Psoas muscle (tissue), 7 donors: ENCODE measurements at regions not wholly inside any gene's neighbourhood (a gene's known extent, or its start where the extent isn't known, plus 50 kb on each side); places are given as distances from the start of the nearest gene placed in this dataset.

Source experiments
- ATAC-seq, 4 donors: fragments of 200-7000 bp; cut with Tn5 transposase; one replicate each; pipeline ENCODE4 v1.9.1; 2020; ENCODE audit warnings: moderate library complexity in 3 of 4, mild to moderate bottlenecking in 2 of 4
- DNase-seq, 2 donors: peaks; one replicate each; pipeline ENCODE4 v3.0.0-alpha.2; 2020
- H3K27ac ChIP-seq: fragments of 200-600 bp; one replicate; pipeline ENCODE4 v1.8.0; 2022
- H3K27me3 ChIP-seq, 3 donors: fragments of 200-600 bp in 1 of 3; one replicate each; pipeline versions ENCODE4 v1.6.1 to v1.8.0; 2013 to 2022; ENCODE audit warnings: low read length in 2 of 3, mild to moderate bottlenecking in 2 of 3, moderate library complexity in 1 of 3; ENCODE audit not compliant: insufficient read depth in 3 of 3
- H3K36me3 ChIP-seq, 2 donors: fragments of 200-600 bp in 1 of 2; one replicate each; pipeline versions ENCODE4 v1.6.1 to v1.8.0; 2013 to 2022; ENCODE audit warnings: low read depth in 1 of 2, mild to moderate bottlenecking in 1 of 2, moderate library complexity in 1 of 2; ENCODE audit not compliant: insufficient read depth in 1 of 2
- H3K4me1 ChIP-seq: fragments of 200-600 bp; one replicate; pipeline ENCODE4 v1.8.0; 2022
- H3K4me3 ChIP-seq: fragments of 200-600 bp; one replicate; pipeline ENCODE4 v1.8.0; 2022; ENCODE audit warnings: mild to moderate bottlenecking
- H3K9me3 ChIP-seq: fragments of 200-600 bp; one replicate; pipeline ENCODE4 v1.8.0; 2022
- WGBS, 3 donors: extraction: QIAGEN DNeasy Blood & Tissue Kit; methylation state at CpG; one replicate each; pipeline versions ENCODE4 v1.1.6 to v1.1.7; 2013; 5-methylcytosine and 5-hydroxymethylcytosine counted together
- intact Hi-C, 2 donors: fragments of 100-400 bp; cut with DNase I; formaldehyde crosslinking; loops; one replicate each; pipeline versions ENCODE4 v1.11.0 to v1.14.2; 2022
- TF ChIP-seq, protein P1 (sequence below): fragments of 200-600 bp; IDR thresholded peaks from one replicate; pipeline ENCODE4 v1.8.0; 2022; ENCODE audit warnings: antibody characterized with exemption
- donor health status: healthy with polysubstance abuse.
- donor health status: DM: no; HTN: no; CAD: no; lungs with moderate emphysema.
- donor health status: Bipolar disorder and iron deficiency.
- donor health status: healthy.
- donor health status: DM: yes; HTN: yes; CAD: no.
- donor health status: DM: no; HTN: no; CAD: no.
- donor health status: DM: yes; HTN: yes; CAD: no.

DNA sequence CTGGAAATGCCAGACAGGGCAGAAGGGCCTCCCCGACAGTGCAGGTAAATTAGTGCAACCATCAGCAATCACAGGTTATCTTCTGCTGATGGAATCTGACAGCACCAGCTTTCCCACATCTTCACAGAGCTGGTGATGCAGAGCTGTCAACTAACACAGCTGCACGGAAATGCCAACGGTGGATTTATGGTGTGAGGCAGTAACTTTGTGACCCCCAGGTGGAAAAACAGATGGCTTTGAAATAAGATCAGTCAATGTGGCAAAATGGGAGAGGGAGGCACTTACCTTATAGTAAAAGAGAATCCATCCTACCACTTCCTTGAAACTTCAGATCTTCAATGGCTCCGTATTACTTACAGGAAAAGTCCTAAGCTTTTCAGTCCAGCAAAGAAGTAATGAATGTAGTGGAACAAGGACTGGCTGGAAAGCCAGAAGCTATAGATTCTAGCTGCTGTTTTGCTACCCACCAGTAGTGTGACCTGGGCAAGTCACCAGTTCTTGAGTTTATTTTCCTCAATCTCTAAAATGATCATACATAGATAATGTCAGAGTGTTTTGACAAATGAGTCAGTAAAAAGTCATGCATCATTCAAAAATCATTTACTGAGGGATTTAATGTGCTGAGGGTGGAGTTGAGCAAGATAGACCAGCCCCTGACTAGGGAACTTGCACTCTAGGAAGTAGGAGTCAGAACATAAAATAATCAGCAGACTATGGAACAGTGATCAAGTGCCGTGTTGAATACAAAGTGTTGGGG, 245.7 kb upstream of the JUN start:
- intact Hi-C loops, result no loop called here
- Histone ChIP-seq H3K4me3 (no peak overlapping the region), H3K4me1 (no peaks in the 10 kb centered on the region), H3K27ac (no peak overlapping the region), H3K36me3 (no peaks in the 10 kb centered on the region), H3K27me3 (no peaks in the 10 kb centered on the region), H3K9me3 (no peaks in the 10 kb centered on the region)
- ATAC-seq (no peak), DNase-seq (no peak)
- 54 to 66% (median 55%) methylated on average over 5 of the region's 5 CpGs for WGBS, 3 donors
- TF ChIP-seq, protein P1, sequence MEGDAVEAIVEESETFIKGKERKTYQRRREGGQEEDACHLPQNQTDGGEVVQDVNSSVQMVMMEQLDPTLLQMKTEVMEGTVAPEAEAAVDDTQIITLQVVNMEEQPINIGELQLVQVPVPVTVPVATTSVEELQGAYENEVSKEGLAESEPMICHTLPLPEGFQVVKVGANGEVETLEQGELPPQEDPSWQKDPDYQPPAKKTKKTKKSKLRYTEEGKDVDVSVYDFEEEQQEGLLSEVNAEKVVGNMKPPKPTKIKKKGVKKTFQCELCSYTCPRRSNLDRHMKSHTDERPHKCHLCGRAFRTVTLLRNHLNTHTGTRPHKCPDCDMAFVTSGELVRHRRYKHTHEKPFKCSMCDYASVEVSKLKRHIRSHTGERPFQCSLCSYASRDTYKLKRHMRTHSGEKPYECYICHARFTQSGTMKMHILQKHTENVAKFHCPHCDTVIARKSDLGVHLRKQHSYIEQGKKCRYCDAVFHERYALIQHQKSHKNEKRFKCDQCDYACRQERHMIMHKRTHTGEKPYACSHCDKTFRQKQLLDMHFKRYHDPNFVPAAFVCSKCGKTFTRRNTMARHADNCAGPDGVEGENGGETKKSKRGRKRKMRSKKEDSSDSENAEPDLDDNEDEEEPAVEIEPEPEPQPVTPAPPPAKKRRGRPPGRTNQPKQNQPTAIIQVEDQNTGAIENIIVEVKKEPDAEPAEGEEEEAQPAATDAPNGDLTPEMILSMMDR, result no peak

DNA sequence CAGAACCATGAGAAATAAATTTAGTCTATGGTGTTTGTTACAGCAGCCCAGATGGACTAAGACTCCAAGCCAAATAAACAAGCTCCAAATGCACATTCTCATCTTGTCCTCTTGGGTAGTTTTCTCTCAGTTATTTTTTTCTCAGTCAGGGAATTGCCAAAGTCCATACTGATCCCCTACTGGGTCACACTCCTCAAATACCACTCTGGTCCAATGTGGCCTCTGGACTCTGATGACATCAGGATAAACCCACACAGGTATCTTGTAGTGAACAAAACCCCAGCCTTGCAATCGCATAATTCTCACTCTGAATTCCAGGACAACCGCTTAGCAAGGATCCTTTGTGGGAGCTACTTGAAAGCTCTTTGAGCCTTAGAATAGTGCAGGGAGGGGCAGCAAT, 248.4 kb upstream of the JUN start:
- no peak overlapping the region for H3K4me3 ChIP-seq
- WGBS, 3 donors, result 86 to 99% (median 94%) methylated on average over 2 of the region's 2 CpGs
- H3K36me3 ChIP-seq, result no peaks in the 10 kb centered on the region

DNA sequence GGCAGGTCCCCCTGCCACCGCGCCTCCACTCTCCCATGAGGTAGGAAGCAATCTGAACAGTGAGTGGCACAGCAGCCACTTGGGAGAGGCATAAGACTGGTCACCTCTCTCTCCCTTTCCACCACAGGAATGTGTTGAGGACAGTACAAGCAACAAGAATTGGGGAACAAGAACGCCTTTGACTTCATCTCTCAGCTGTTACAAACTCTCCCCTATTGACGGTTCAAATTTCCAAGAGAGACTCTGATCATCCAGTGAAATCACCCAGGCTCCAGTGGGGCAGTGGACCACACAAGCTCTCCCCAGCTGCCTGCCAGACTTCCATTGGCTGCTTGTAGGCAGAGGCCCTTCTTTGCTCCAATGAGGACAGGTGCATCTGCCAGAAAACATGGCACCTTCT, 249.9 kb upstream of the JUN start:
- Histone ChIP-seq H3K27me3 (no peaks in the 10 kb centered on the region), H3K27ac (no peak overlapping the region), H3K4me3 (no peak overlapping the region), H3K9me3 (no peaks in the 10 kb centered on the region), H3K4me1 (no peaks in the 10 kb centered on the region), H3K36me3 (no peaks in the 10 kb centered on the region)
- DNase-seq, result no peak
- intact Hi-C loops, result no loop called here
- ATAC-seq, result no peak
- 84 to 93% (median 85%) methylated on average over 4 of the region's 4 CpGs for WGBS, 3 donors
- TF ChIP-seq, protein P1, result no peak

More for the DNA sequence above, 248.4 kb upstream of the JUN start:
- no peak for DNase-seq
- Histone ChIP-seq H3K27me3 (no peaks in the 10 kb centered on the region), H3K4me1 (no peaks in the 10 kb centered on the region), H3K9me3 (no peaks in the 10 kb centered on the region), H3K27ac (no peak overlapping the region)
- ATAC-seq, result no peak
- TF ChIP-seq, protein P1, result no peak
- intact Hi-C loops, result no loop called here

DNA sequence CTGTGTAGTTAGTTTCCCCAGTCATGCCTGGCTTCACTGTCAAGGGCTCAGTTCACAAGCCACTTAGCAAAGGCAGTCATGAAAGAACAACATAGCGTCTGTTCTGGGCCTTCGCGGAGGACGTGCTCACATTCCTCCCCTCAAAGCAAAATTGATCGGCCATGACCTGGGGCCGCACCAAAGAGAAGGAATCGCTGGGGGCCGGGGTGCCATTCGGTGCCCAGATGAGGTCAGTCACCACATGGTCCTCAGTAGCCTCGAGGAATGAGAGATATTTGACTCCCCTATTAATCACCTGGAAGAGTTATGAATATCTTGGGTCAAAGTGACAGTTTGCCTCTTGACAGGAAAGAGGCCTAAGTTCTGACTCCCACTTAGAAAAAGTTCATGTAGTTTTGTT, 251.1 kb upstream of the JUN start:
- H3K36me3 ChIP-seq, result no peaks in the 10 kb centered on the region
- no peak for DNase-seq
- H3K27me3 ChIP-seq, result no peaks in the 10 kb centered on the region
- TF ChIP-seq, protein P1, result no peak
- intact Hi-C loops, result no loop called here
- no peaks in the 10 kb centered on the region for H3K4me1 ChIP-seq
- WGBS, 3 donors, result 63 to 80% (median 67%) methylated on average over 10 of the region's 10 CpGs
- H3K4me3 ChIP-seq, result no peak overlapping the region
- ATAC-seq, result no peak
- H3K27ac ChIP-seq, result no peak overlapping the region
- no peaks in the 10 kb centered on the region for H3K9me3 ChIP-seq

DNA sequence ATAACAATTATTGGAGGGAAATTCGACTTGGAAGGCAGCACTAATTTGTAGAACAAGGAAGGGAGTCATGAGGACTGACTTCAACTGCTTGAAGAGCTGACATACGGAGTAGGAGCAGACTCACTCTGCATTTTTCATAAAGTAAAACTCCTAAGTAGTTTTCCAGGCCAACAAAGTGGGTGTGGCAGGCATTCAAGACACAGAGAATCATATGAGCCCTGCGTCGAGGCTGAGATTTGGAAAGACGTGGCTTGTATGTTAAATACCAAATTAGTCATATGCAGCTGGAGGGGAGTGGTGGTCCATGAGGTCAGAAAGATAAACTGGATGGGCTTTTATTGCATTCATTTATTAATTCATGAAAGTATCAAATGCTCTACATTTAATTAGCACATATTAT, 255.7 kb upstream of the JUN start:
- WGBS, 3 donors, result 55 to 73% (median 59%) methylated on average over 5 of the region's 5 CpGs
- H3K4me3 ChIP-seq, result no peak overlapping the region

More for the DNA sequence above, 255.7 kb upstream of the JUN start:
- no peaks in the 10 kb centered on the region for H3K27me3 ChIP-seq
- ATAC-seq (no peak), DNase-seq (no peak)
- H3K36me3 ChIP-seq, result no peaks in the 10 kb centered on the region
- intact Hi-C loops, result no loop called here
- no peak overlapping the region for H3K27ac ChIP-seq
- peaks cover 15% of the 10 kb centered on the region for H3K4me1 ChIP-seq
- no peaks in the 10 kb centered on the region for H3K9me3 ChIP-seq
- TF ChIP-seq, protein P1, result no peak
